H1 (cell line): ENCODE measurements at regions not wholly inside any gene's neighbourhood (a gene's known extent, or its start where the extent isn't known, plus 50 kb on each side); places are given as distances from the start of the nearest gene placed in this dataset.

Source experiments
- TF ChIP-seq, protein P1 (sequence below): IDR thresholded peaks from 2 replicates; pipeline ENCODE4 v1.6.1; 2012; ENCODE audit warnings: inconsistent platforms

GRCh38 chr2:11955884-11956291 lies 209.5 kb downstream of the LPIN1 start (continued):
- TF ChIP-seq, protein P1, sequence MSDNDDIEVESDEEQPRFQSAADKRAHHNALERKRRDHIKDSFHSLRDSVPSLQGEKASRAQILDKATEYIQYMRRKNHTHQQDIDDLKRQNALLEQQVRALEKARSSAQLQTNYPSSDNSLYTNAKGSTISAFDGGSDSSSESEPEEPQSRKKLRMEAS: no peak
- TF ChIP-seq, all 59 proteins: peak for 0
